Suprapubic skin (tissue), 4 donors: ENCODE measurements at regions not wholly inside any gene's neighbourhood (a gene's known extent, or its start where the extent isn't known, plus 50 kb on each side); places are given as distances from the start of the nearest gene placed in this dataset.
"Not testable (repeated sequence)": the region's sequence is repeated elsewhere in the genome, so short reads cannot be mapped to it uniquely, and the experiment has no call there.

Experiments used
- CTCF ChIP-seq, 2 donors: fragments of 200-600 bp in 1 of 2; fragments of 450-650 bp in 1 of 2; sonication (generic) in 1 of 2; IDR thresholded peaks; one replicate each; pipeline ENCODE4 v1.5.1; 2016 to 2019; ENCODE audit warnings: antibody characterized with exemption in 2 of 2, mild to moderate bottlenecking in 1 of 2, moderate library complexity in 1 of 2
- POLR2A ChIP-seq, 2 donors: fragments of 450-650 bp; IDR thresholded peaks; one replicate each; pipeline ENCODE4 v1.6.1; 2017; ENCODE audit warnings: antibody characterized with exemption in 2 of 2, mild to moderate bottlenecking in 2 of 2, moderate library complexity in 2 of 2
- POLR2AphosphoS5 ChIP-seq, 3 donors: sonication (generic); formaldehyde crosslinking; IDR thresholded peaks; one replicate each; pipeline ENCODE4 v1.6.1; 2017; ENCODE audit warnings: antibody characterized with exemption in 3 of 3

GRCh38 chr1:146415017-146415416 is 186.2 kb upstream of the NOTCH2NLA start:
- TF ChIP-seq CTCF, POLR2AphosphoS5, POLR2A (IDR thresholded peaks at IDR 0.05): not testable (repeated sequence)
